ENCODE measurements at regions not wholly inside any gene's neighbourhood (a gene's known extent, or its start where the extent isn't known, plus 50 kb on each side); places are given as distances from the start of the nearest gene placed in this dataset.

- no peak for TF ChIP-seq EZH2 (IDR thresholded peaks at IDR 0.05; ENCODE audit: borderline replicate concordance, low read depth, low read length, severe bottlenecking)
- TF ChIP-seq CTCF (IDR thresholded peaks at IDR 0.05; ENCODE audit: borderline replicate concordance, extremely low read depth, low read length, poor library complexity, severe bottlenecking), result no peak
These were observed 207.7 kb upstream of the PRR16 start for GRCh38 chr5:120256376-120256775.
